ENCODE measurements at regions not wholly inside any gene's neighbourhood (a gene's known extent, or its start where the extent isn't known, plus 50 kb on each side); places are given as distances from the start of the nearest gene placed in this dataset.

GRCh38 chr6:2556761-2557160 lies 194.0 kb downstream of the MYLK4 start:
- no peak overlapping the region for H3K4me3 ChIP-seq (ENCODE audit: insufficient read depth, low read depth, low read length, poor library complexity, severe bottlenecking)
- no peaks in the 10 kb centered on the region for H3K27me3 ChIP-seq (replicated peaks; ENCODE audit: control insufficient read depth, insufficient read depth, low read length, poor library complexity, severe bottlenecking)
- no peaks in the 10 kb centered on the region for H3K36me3 ChIP-seq (ENCODE audit: control insufficient read depth, insufficient read depth, low read length)
- H3K9me3 ChIP-seq (ENCODE audit: control insufficient read depth, low read length): no peaks in the 10 kb centered on the region
- H3K27ac ChIP-seq (ENCODE audit: insufficient read depth, low read length, poor library complexity, severe bottlenecking): no peak overlapping the region
- no peaks in the 10 kb centered on the region for H3K4me1 ChIP-seq (ENCODE audit: control insufficient read depth, insufficient read depth, low read length, poor library complexity, severe bottlenecking)
- DNase-seq: no peak

- Histone ChIP-seq H3K27me3 (replicated peaks; ENCODE audit: control insufficient read depth, insufficient read depth, low read length, poor library complexity, severe bottlenecking) (no peaks in the 10 kb centered on the region), H3K4me1 (ENCODE audit: control insufficient read depth, insufficient read depth, low read length, poor library complexity, severe bottlenecking) (no peaks in the 10 kb centered on the region), H3K9me3 (ENCODE audit: control insufficient read depth, low read length) (no peaks in the 10 kb centered on the region), H3K36me3 (ENCODE audit: control insufficient read depth, insufficient read depth, low read length) (no peaks in the 10 kb centered on the region), H3K27ac (ENCODE audit: insufficient read depth, low read length, poor library complexity, severe bottlenecking) (no peak overlapping the region), H3K4me3 (ENCODE audit: insufficient read depth, low read depth, low read length, poor library complexity, severe bottlenecking) (no peak overlapping the region)
- no peak for DNase-seq
Measured at GRCh38 chr6:2554651-2555260, 196.0 kb downstream of the MYLK4 start.

- Histone ChIP-seq H3K9me3 (ENCODE audit: control insufficient read depth, low read length) (no peaks in the 10 kb centered on the region), H3K27ac (ENCODE audit: insufficient read depth, low read length, poor library complexity, severe bottlenecking) (no peak overlapping the region), H3K4me3 (ENCODE audit: insufficient read depth, low read depth, low read length, poor library complexity, severe bottlenecking) (no peak overlapping the region), H3K36me3 (ENCODE audit: control insufficient read depth, insufficient read depth, low read length) (no peaks in the 10 kb centered on the region), H3K27me3 (replicated peaks; ENCODE audit: control insufficient read depth, insufficient read depth, low read length, poor library complexity, severe bottlenecking) (no peaks in the 10 kb centered on the region), H3K4me1 (ENCODE audit: control insufficient read depth, insufficient read depth, low read length, poor library complexity, severe bottlenecking) (no peaks in the 10 kb centered on the region)
- DNase-seq: no peak
Measured at GRCh38 chr6:2552526-2553154, 198.1 kb downstream of the MYLK4 start.

GRCh38 chr6:2551705-2552104 lies 199.0 kb downstream of the MYLK4 start:
- no peaks in the 10 kb centered on the region for H3K27me3 ChIP-seq (replicated peaks; ENCODE audit: control insufficient read depth, insufficient read depth, low read length, poor library complexity, severe bottlenecking)
- H3K27ac ChIP-seq (ENCODE audit: insufficient read depth, low read length, poor library complexity, severe bottlenecking): no peak overlapping the region
- DNase-seq: no peak
- H3K36me3 ChIP-seq (ENCODE audit: control insufficient read depth, insufficient read depth, low read length): no peaks in the 10 kb centered on the region
- no peak overlapping the region for H3K4me3 ChIP-seq (ENCODE audit: insufficient read depth, low read depth, low read length, poor library complexity, severe bottlenecking)
- no peaks in the 10 kb centered on the region for H3K4me1 ChIP-seq (ENCODE audit: control insufficient read depth, insufficient read depth, low read length, poor library complexity, severe bottlenecking)
- no peaks in the 10 kb centered on the region for H3K9me3 ChIP-seq (ENCODE audit: control insufficient read depth, low read length)

- Histone ChIP-seq H3K27ac (ENCODE audit: insufficient read depth, low read length, poor library complexity, severe bottlenecking) (no peak overlapping the region), H3K36me3 (ENCODE audit: control insufficient read depth, insufficient read depth, low read length) (no peaks in the 10 kb centered on the region), H3K9me3 (ENCODE audit: control insufficient read depth, low read length) (no peaks in the 10 kb centered on the region), H3K4me3 (ENCODE audit: insufficient read depth, low read depth, low read length, poor library complexity, severe bottlenecking) (no peak overlapping the region), H3K4me1 (ENCODE audit: control insufficient read depth, insufficient read depth, low read length, poor library complexity, severe bottlenecking) (no peaks in the 10 kb centered on the region), H3K27me3 (replicated peaks; ENCODE audit: control insufficient read depth, insufficient read depth, low read length, poor library complexity, severe bottlenecking) (no peaks in the 10 kb centered on the region)
- no peak for DNase-seq
Measured at GRCh38 chr6:2550247-2550646, 200.5 kb downstream of the MYLK4 start.

GRCh38 chr6:2549834-2550233 lies 200.9 kb downstream of the MYLK4 start:
- Histone ChIP-seq H3K36me3 (ENCODE audit: control insufficient read depth, insufficient read depth, low read length) (no peaks in the 10 kb centered on the region), H3K4me3 (ENCODE audit: insufficient read depth, low read depth, low read length, poor library complexity, severe bottlenecking) (no peak overlapping the region), H3K27me3 (replicated peaks; ENCODE audit: control insufficient read depth, insufficient read depth, low read length, poor library complexity, severe bottlenecking) (no peaks in the 10 kb centered on the region), H3K4me1 (ENCODE audit: control insufficient read depth, insufficient read depth, low read length, poor library complexity, severe bottlenecking) (no peaks in the 10 kb centered on the region), H3K27ac (ENCODE audit: insufficient read depth, low read length, poor library complexity, severe bottlenecking) (no peak overlapping the region), H3K9me3 (ENCODE audit: control insufficient read depth, low read length) (no peaks in the 10 kb centered on the region)
- DNase-seq: no peak

- H3K27me3 ChIP-seq (replicated peaks; ENCODE audit: control insufficient read depth, insufficient read depth, low read length, poor library complexity, severe bottlenecking): peaks cover 4% of the 10 kb centered on the region
- H3K4me1 ChIP-seq (ENCODE audit: control insufficient read depth, insufficient read depth, low read length, poor library complexity, severe bottlenecking): peaks cover 14% of the 10 kb centered on the region
- H3K36me3 ChIP-seq (ENCODE audit: control insufficient read depth, insufficient read depth, low read length): no peaks in the 10 kb centered on the region
- no peak for DNase-seq
- no peak overlapping the region for H3K27ac ChIP-seq (ENCODE audit: insufficient read depth, low read length, poor library complexity, severe bottlenecking)
- H3K9me3 ChIP-seq (ENCODE audit: control insufficient read depth, low read length): no peaks in the 10 kb centered on the region
- no peak overlapping the region for H3K4me3 ChIP-seq (ENCODE audit: insufficient read depth, low read depth, low read length, poor library complexity, severe bottlenecking)
Measured at GRCh38 chr6:2547355-2547754, 203.4 kb downstream of the MYLK4 start.

GRCh38 chr6:2546901-2547300 lies 203.8 kb downstream of the MYLK4 start:
- H3K27ac ChIP-seq (ENCODE audit: insufficient read depth, low read length, poor library complexity, severe bottlenecking): no peak overlapping the region
- peaks cover 4% of the 10 kb centered on the region for H3K27me3 ChIP-seq (replicated peaks; ENCODE audit: control insufficient read depth, insufficient read depth, low read length, poor library complexity, severe bottlenecking)
- H3K9me3 ChIP-seq (ENCODE audit: control insufficient read depth, low read length): no peaks in the 10 kb centered on the region
- no peaks in the 10 kb centered on the region for H3K36me3 ChIP-seq (ENCODE audit: control insufficient read depth, insufficient read depth, low read length)
- DNase-seq: no peak
- H3K4me1 ChIP-seq (ENCODE audit: control insufficient read depth, insufficient read depth, low read length, poor library complexity, severe bottlenecking): peaks cover 19% of the 10 kb centered on the region
- no peak overlapping the region for H3K4me3 ChIP-seq (ENCODE audit: insufficient read depth, low read depth, low read length, poor library complexity, severe bottlenecking)

- Histone ChIP-seq H3K36me3 (ENCODE audit: control insufficient read depth, insufficient read depth, low read length) (no peaks in the 10 kb centered on the region), H3K4me1 (ENCODE audit: control insufficient read depth, insufficient read depth, low read length, poor library complexity, severe bottlenecking) (peaks cover 23% of the 10 kb centered on the region), H3K9me3 (ENCODE audit: control insufficient read depth, low read length) (no peaks in the 10 kb centered on the region)
Measured at GRCh38 chr6:2545383-2546038, 205.2 kb downstream of the MYLK4 start.

GRCh38 chr6:2543321-2543720 lies 207.4 kb downstream of the MYLK4 start:
- Histone ChIP-seq H3K4me3 (ENCODE audit: insufficient read depth, low read depth, low read length, poor library complexity, severe bottlenecking) (no peak overlapping the region), H3K9me3 (ENCODE audit: control insufficient read depth, low read length) (no peaks in the 10 kb centered on the region), H3K27ac (ENCODE audit: insufficient read depth, low read length, poor library complexity, severe bottlenecking) (no peak overlapping the region), H3K36me3 (ENCODE audit: control insufficient read depth, insufficient read depth, low read length) (no peaks in the 10 kb centered on the region), H3K4me1 (ENCODE audit: control insufficient read depth, insufficient read depth, low read length, poor library complexity, severe bottlenecking) (peaks cover 23% of the 10 kb centered on the region), H3K27me3 (replicated peaks; ENCODE audit: control insufficient read depth, insufficient read depth, low read length, poor library complexity, severe bottlenecking) (peaks cover 4% of the 10 kb centered on the region)
- no peak for DNase-seq

More at GRCh38 chr6:2545383-2546038, 205.2 kb downstream of the MYLK4 start:
- Histone ChIP-seq H3K27ac (ENCODE audit: insufficient read depth, low read length, poor library complexity, severe bottlenecking) (no peak overlapping the region), H3K27me3 (replicated peaks; ENCODE audit: control insufficient read depth, insufficient read depth, low read length, poor library complexity, severe bottlenecking) (peaks cover 4% of the 10 kb centered on the region), H3K4me3 (ENCODE audit: insufficient read depth, low read depth, low read length, poor library complexity, severe bottlenecking) (no peak overlapping the region)
- no peak for DNase-seq

Data from effector memory CD4-positive, alpha-beta T cell (primary cell).